HepG2 (cell line): ENCODE measurements at regions not wholly inside any gene's neighbourhood (a gene's known extent, or its start where the extent isn't known, plus 50 kb on each side); places are given as distances from the start of the nearest gene placed in this dataset.

Experiments used
- ATAC-seq: fragments of 200-7000 bp; cut with Tn5 transposase; 3 replicates; pipeline ENCODE4 v1.9.1; 2020; ENCODE audit warnings: mild to moderate bottlenecking, moderate library complexity
- BruUV-seq: library from RNA; stranded (reverse); fragments of 400-500 nt; replicated peaks from 2 replicates; lab custom pipeline; 2021; lab: Mats Ljungman, UMichigan
- CTCF ChIA-PET: fragments of 300-600 bp; formaldehyde crosslinking; extraction: SDS; loops from one replicate; lab custom pipeline; 2021; ENCODE audit warnings: low total read pairs, inconsistent platforms, low intra/inter-chr PET ratio; lab: Yijun Ruan, JAX
- POLR2A ChIA-PET: fragments of 350-600 bp; sonication (Branson Sonifier 250); formaldehyde crosslinking; loops from one replicate; lab custom pipeline; 2020; ENCODE audit warnings: antibody characterized with exemption, inconsistent platforms; lab: Yijun Ruan, JAX
- DNase-seq: peaks from one replicate; pipeline ENCODE4 v3.0.0-alpha.2; 2015; ENCODE audit warnings: low spot score
- FAIRE-seq: peaks from 3 replicates; lab custom pipeline; 2011; peaks lifted over from hg19 to GRCh38; lab: Jason Lieb, UNC
- H2AFZ ChIP-seq: one replicate; pipeline ENCODE4 v1.6.1; 2011; ENCODE audit warnings: low read length, inconsistent platforms
- H3K27ac ChIP-seq: fragments of 300-600 bp; 3 replicates; pipeline ENCODE4 v1.8.0; 2011; ENCODE audit warnings: mixed run types, mild to moderate bottlenecking, mixed read lengths, low read length, inconsistent platforms; ENCODE audit not compliant: insufficient read depth; ENCODE audit errors: extremely low read length
- H3K27me3 ChIP-seq, 2 experiments: fragments of 200-600 bp in 1 of 2; 2 replicates in 1 of 2; 3 replicates in 1 of 2; pipeline versions ENCODE4 v1.6.0 to v1.8.0; 2011; ENCODE audit warnings: low read length in 2 of 2, mild to moderate bottlenecking in 2 of 2, moderate library complexity in 2 of 2, inconsistent platforms in 1 of 2; ENCODE audit not compliant: insufficient read depth in 2 of 2, control insufficient read depth in 1 of 2
- H3K36me3 ChIP-seq, 2 experiments: fragments of 200-600 bp in 1 of 2; replicated peaks in 1 of 2; 2 replicates in 1 of 2; 3 replicates in 1 of 2; pipeline versions ENCODE4 v1.5.1 to v1.8.0; 2011; ENCODE audit warnings: low read length in 2 of 2, inconsistent platforms in 1 of 2; ENCODE audit not compliant: insufficient read depth in 2 of 2, control insufficient read depth in 1 of 2
- H3K4me1 ChIP-seq: 2 replicates; pipeline ENCODE4 v1.5.1; 2012; ENCODE audit warnings: low read length, inconsistent platforms; ENCODE audit not compliant: insufficient read depth
- H3K4me2 ChIP-seq: 2 replicates; pipeline ENCODE4 v1.6.0; 2011; ENCODE audit warnings: low read depth, low read length, inconsistent platforms
- H3K4me3 ChIP-seq, 3 experiments: fragments of 200-600 bp in 1 of 3; sonication (generic), shearing (Covaris generic) in 1 of 3; replicated peaks in 1 of 3; 2 replicates each; pipeline ENCODE4 v1.5.1; 2011 to 2016; ENCODE audit warnings: low read length in 3 of 3, inconsistent platforms in 2 of 3, low read depth in 2 of 3, mild to moderate bottlenecking in 2 of 3, control low read depth in 1 of 3, mixed read lengths in 1 of 3; ENCODE audit not compliant: insufficient read depth in 1 of 3
- H3K79me2 ChIP-seq: one replicate; pipeline ENCODE4 v1.6.1; 2011; ENCODE audit warnings: low read length, inconsistent platforms; ENCODE audit not compliant: insufficient read depth
- H3K9ac ChIP-seq: 2 replicates; pipeline ENCODE4 v1.6.0; 2011; ENCODE audit warnings: mild to moderate bottlenecking, low read depth, low read length, inconsistent platforms; ENCODE audit not compliant: insufficient read depth
- H3K9me3 ChIP-seq: 2 replicates; pipeline ENCODE4 v1.5.1; 2012; ENCODE audit warnings: mild to moderate bottlenecking, low read length
- H4K20me1 ChIP-seq: 2 replicates; pipeline ENCODE4 v1.6.0; 2011; ENCODE audit warnings: inconsistent platforms, mild to moderate bottlenecking, low read length, moderate library complexity; ENCODE audit not compliant: insufficient read depth
- CAMTA2 ChIP-seq: sonication (generic); formaldehyde crosslinking; IDR thresholded peaks from 2 replicates; pipeline ENCODE4 v1.4.0; 2020; ENCODE audit warnings: mild to moderate bottlenecking, missing genetic modification reagents, borderline replicate concordance
- CC2D1A ChIP-seq: sonication (generic); formaldehyde crosslinking; IDR thresholded peaks from 2 replicates; pipeline ENCODE4 v1.8.1; 2023; ENCODE audit warnings: mild to moderate bottlenecking, missing genetic modification reagents
- FOXO4 ChIP-seq: sonication (generic); formaldehyde crosslinking; conservative IDR thresholded peaks from 2 replicates; pipeline ENCODE4 v1.8.1; 2023; ENCODE audit warnings: missing genetic modification reagents
- GMEB1 ChIP-seq: sonication (generic); formaldehyde crosslinking; IDR thresholded peaks from 2 replicates; pipeline ENCODE4 v1.5.1; 2020; ENCODE audit warnings: missing genetic modification reagents, mild to moderate bottlenecking, borderline replicate concordance
- HNRNPL ChIP-seq: fragments of 200-400 bp; formaldehyde crosslinking; IDR thresholded peaks from 2 replicates; pipeline ENCODE4 v1.6.1; 2017; ENCODE audit warnings: mild to moderate bottlenecking, low read depth, low read length
- MIER2 ChIP-seq: IDR thresholded peaks from 2 replicates; pipeline ENCODE4 v1.6.1; 2016; ENCODE audit warnings: missing biosample characterization, missing genetic modification reagents
- ZBTB10 ChIP-seq: sonication (generic); formaldehyde crosslinking; IDR thresholded peaks from 2 replicates; pipeline ENCODE4 v1.4.0; 2020; ENCODE audit warnings: missing genetic modification reagents, borderline replicate concordance
- ZNF121 ChIP-seq: sonication (generic); formaldehyde crosslinking; IDR thresholded peaks from 2 replicates; pipeline ENCODE4 v1.5.0; 2020; ENCODE audit warnings: mild to moderate bottlenecking, missing genetic modification reagents
- ZNF143 ChIP-seq: sonication (generic); formaldehyde crosslinking; IDR thresholded peaks from 2 replicates; pipeline ENCODE4 v1.4.0; 2020; ENCODE audit warnings: missing genetic modification reagents
- ZNF563 ChIP-seq: sonication (generic); formaldehyde crosslinking; IDR thresholded peaks from 2 replicates; pipeline ENCODE4 v1.8.0; 2022; ENCODE audit warnings: mild to moderate bottlenecking, moderate library complexity, missing genetic modification reagents
- WGBS: methylation state at CpG from one replicate; pipeline ENCODE4 v1.1.6; 2017; ENCODE audit warnings: low lambda C conversion rate; 5-methylcytosine and 5-hydroxymethylcytosine counted together
- in situ Hi-C: cut with HindIII; loops from 2 replicates; pipeline ENCODE4 v1.10.0; 2017; ENCODE audit warnings: low pct_unique_long_range_greater_than_20kb; ENCODE audit not compliant: extremely low pct_ligation_motif_present
- intact Hi-C: fragments of 100-400 bp; cut with micrococcal nuclease; formaldehyde crosslinking; loops from one replicate; pipeline ENCODE4 v1.10.0; 2022; ENCODE audit not compliant: unreplicated experiment
- TF ChIP-seq, protein P1 (sequence below): IDR thresholded peaks from 2 replicates; pipeline ENCODE4 v1.6.1; 2016; ENCODE audit warnings: low read depth
- TF ChIP-seq, protein P2 (sequence below): sonication (generic); formaldehyde crosslinking; IDR thresholded peaks from 2 replicates; pipeline ENCODE4 v1.5.0; 2020; ENCODE audit warnings: missing genetic modification reagents
- TF ChIP-seq, protein P3 (sequence below): sonication (generic); formaldehyde crosslinking; IDR thresholded peaks from 2 replicates; pipeline ENCODE4 v1.4.0; 2020; ENCODE audit warnings: missing genetic modification reagents, borderline replicate concordance

DNA sequence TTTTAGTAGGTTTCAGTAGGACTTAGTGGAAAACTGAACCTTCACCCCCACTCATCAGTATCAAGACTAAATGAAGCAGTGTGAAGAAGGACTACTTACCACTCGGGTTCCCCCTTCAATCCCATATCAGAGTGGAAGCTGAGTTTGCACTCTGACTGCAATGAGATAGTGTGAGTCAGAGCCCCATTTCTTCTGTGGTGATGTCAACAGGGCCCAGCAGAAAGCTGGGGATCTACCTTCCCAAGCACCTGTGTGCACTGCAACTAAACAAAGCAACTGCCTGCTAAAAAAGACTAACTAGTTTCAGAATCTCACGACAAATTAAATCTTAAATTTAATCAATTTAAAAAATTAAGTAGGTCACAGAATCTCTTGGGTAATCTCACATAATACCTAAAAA lies 1837.0 kb upstream of the PCDH7 start:
- ATAC-seq (no peak), FAIRE-seq (no peak), DNase-seq (no peak)
- H3K9ac ChIP-seq, result no peak overlapping the region
- H3K9me3 ChIP-seq, result peaks cover 77% of the 10 kb centered on the region
- no peaks in the 10 kb centered on the region for H3K79me2 ChIP-seq
- POLR2A ChIA-PET, result no interaction called here
- no peaks in the 10 kb centered on the region for H3K4me1 ChIP-seq
- H3K4me3 ChIP-seq, result no peak overlapping the region
- in situ Hi-C loops, result no loop called here
- intact Hi-C loops, result no loop called here
- H3K36me3 ChIP-seq, result no peaks in the 10 kb centered on the region
- no peaks in the 10 kb centered on the region for H3K27me3 ChIP-seq
- no peak overlapping the region for H2AFZ ChIP-seq
- no peak overlapping the region for H3K4me2 ChIP-seq
- no peaks in the 10 kb centered on the region for H4K20me1 ChIP-seq
- H3K27ac ChIP-seq, result no peak overlapping the region
- CTCF ChIA-PET, result no interaction called here
- no TSS peak for BruUV-seq
- 0% methylated on average over 2 of the region's 2 CpGs for WGBS
- no peak for TF ChIP-seq FOXO4
- no peak for TF ChIP-seq CAMTA2 (CRISPR knock-in tag)
- no peak for TF ChIP-seq CC2D1A (CRISPR knock-in tag)
- TF ChIP-seq, protein P1, sequence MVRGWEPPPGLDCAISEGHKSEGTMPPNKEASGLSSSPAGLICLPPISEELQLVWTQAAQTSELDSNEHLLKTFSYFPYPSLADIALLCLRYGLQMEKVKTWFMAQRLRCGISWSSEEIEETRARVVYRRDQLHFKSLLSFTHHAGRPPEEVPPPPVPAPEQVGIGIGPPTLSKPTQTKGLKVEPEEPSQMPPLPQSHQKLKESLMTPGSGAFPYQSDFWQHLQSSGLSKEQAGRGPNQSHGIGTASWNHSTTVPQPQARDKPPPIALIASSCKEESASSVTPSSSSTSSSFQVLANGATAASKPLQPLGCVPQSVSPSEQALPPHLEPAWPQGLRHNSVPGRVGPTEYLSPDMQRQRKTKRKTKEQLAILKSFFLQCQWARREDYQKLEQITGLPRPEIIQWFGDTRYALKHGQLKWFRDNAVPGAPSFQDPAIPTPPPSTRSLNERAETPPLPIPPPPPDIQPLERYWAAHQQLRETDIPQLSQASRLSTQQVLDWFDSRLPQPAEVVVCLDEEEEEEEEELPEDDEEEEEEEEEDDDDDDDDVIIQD (CRISPR knock-in tag), result no peak
- no peak for TF ChIP-seq ZNF143
- no peak for TF ChIP-seq ZBTB10
- no peak for TF ChIP-seq HNRNPL
- TF ChIP-seq, protein P2, sequence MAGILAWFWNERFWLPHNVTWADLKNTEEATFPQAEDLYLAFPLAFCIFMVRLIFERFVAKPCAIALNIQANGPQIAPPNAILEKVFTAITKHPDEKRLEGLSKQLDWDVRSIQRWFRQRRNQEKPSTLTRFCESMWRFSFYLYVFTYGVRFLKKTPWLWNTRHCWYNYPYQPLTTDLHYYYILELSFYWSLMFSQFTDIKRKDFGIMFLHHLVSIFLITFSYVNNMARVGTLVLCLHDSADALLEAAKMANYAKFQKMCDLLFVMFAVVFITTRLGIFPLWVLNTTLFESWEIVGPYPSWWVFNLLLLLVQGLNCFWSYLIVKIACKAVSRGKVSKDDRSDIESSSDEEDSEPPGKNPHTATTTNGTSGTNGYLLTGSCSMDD, result no peak
- TF ChIP-seq MIER2 (CRISPR knock-in tag), result no peak
- TF ChIP-seq, protein P3, sequence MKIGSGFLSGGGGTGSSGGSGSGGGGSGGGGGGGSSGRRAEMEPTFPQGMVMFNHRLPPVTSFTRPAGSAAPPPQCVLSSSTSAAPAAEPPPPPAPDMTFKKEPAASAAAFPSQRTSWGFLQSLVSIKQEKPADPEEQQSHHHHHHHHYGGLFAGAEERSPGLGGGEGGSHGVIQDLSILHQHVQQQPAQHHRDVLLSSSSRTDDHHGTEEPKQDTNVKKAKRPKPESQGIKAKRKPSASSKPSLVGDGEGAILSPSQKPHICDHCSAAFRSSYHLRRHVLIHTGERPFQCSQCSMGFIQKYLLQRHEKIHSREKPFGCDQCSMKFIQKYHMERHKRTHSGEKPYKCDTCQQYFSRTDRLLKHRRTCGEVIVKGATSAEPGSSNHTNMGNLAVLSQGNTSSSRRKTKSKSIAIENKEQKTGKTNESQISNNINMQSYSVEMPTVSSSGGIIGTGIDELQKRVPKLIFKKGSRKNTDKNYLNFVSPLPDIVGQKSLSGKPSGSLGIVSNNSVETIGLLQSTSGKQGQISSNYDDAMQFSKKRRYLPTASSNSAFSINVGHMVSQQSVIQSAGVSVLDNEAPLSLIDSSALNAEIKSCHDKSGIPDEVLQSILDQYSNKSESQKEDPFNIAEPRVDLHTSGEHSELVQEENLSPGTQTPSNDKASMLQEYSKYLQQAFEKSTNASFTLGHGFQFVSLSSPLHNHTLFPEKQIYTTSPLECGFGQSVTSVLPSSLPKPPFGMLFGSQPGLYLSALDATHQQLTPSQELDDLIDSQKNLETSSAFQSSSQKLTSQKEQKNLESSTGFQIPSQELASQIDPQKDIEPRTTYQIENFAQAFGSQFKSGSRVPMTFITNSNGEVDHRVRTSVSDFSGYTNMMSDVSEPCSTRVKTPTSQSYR (CRISPR knock-in tag), result no peak
- TF ChIP-seq ZNF121 (CRISPR knock-in tag), result no peak
- no peak for TF ChIP-seq ZNF563 (CRISPR knock-in tag)
- no peak for TF ChIP-seq GMEB1 (CRISPR knock-in tag)
